SW 1271 (cell line): ENCODE measurements at regions not wholly inside any gene's neighbourhood (a gene's known extent, or its start where the extent isn't known, plus 50 kb on each side); places are given as distances from the start of the nearest gene placed in this dataset.
A peak's percentile ranks its signal among the peaks of the same experiment; 100 is the strongest.

Experiments used
- DNase-seq, 2 experiments: peaks; one replicate each; lab custom pipeline; 2025; lab: John Stamatoyannopoulos, UW

GRCh38 chr6:128667339-128667858 lies 147.0 kb upstream of the PTPRK start:
- no peak for DNase-seq

- DNase-seq = no peak
Measured at GRCh38 chr6:128666405-128666804, 146.0 kb upstream of the PTPRK start.

GRCh38 chr6:128663238-128663637 lies 142.8 kb upstream of the PTPRK start:
- DNase-seq = no peak

- no peak for DNase-seq
Measured at GRCh38 chr6:128659878-128660622, 139.7 kb upstream of the PTPRK start.

GRCh38 chr6:128659276-128659675 lies 138.9 kb upstream of the PTPRK start:
- DNase-seq = no peak

- DNase-seq = no peak
Measured at GRCh38 chr6:128657181-128657580, 136.8 kb upstream of the PTPRK start.

GRCh38 chr6:128655978-128656498 lies 135.6 kb upstream of the PTPRK start:
- peak; percentile 62 to 88 for DNase-seq

GRCh38 chr6:128648022-128648598 lies 127.7 kb upstream of the PTPRK start:
- DNase-seq = no peak

GRCh38 chr6:128642132-128642531 lies 121.7 kb upstream of the PTPRK start:
- DNase-seq = no peak

GRCh38 chr6:128641703-128642102 lies 121.3 kb upstream of the PTPRK start:
- DNase-seq = no peak

GRCh38 chr6:128638817-128639216 lies 118.4 kb upstream of the PTPRK start:
- DNase-seq = no peak

- no peak for DNase-seq
Measured at GRCh38 chr6:128635219-128635618, 114.8 kb upstream of the PTPRK start.

- DNase-seq = no peak
Measured at GRCh38 chr6:128632131-128632530, 111.7 kb upstream of the PTPRK start.

- no peak for DNase-seq
Measured at GRCh38 chr6:128631031-128631430, 110.6 kb upstream of the PTPRK start.

- no peak for DNase-seq
Measured at GRCh38 chr6:128630213-128630612, 109.8 kb upstream of the PTPRK start.

GRCh38 chr6:128617285-128617684 lies 96.9 kb upstream of the PTPRK start:
- no peak for DNase-seq

GRCh38 chr6:128616342-128616741 lies 95.9 kb upstream of the PTPRK start:
- no peak for DNase-seq

GRCh38 chr6:128606611-128607010 lies 86.2 kb upstream of the PTPRK start:
- DNase-seq = no peak

GRCh38 chr6:128605961-128606360 lies 85.6 kb upstream of the PTPRK start:
- no peak for DNase-seq

GRCh38 chr6:128601060-128601459 lies 80.7 kb upstream of the PTPRK start:
- DNase-seq = no peak

- DNase-seq = peak; percentile 48 to 79
Measured at GRCh38 chr6:128600397-128600951, 80.1 kb upstream of the PTPRK start.

- no peak for DNase-seq
Measured at GRCh38 chr6:128599036-128599435, 78.6 kb upstream of the PTPRK start.

- no peak for DNase-seq
Measured at GRCh38 chr6:128598571-128598970, 78.2 kb upstream of the PTPRK start.
